Neuronal stem cell (in vitro differentiated cells): ENCODE measurements at regions not wholly inside any gene's neighbourhood (a gene's known extent, or its start where the extent isn't known, plus 50 kb on each side); places are given as distances from the start of the nearest gene placed in this dataset.

Experiments
- DNase-seq: peaks from one replicate; pipeline ENCODE4 v3.0.0-alpha.2; 2013; ENCODE audit warnings: low spot score
- H2AFZ ChIP-seq: one replicate; pipeline ENCODE4 v1.6.1; 2013; ENCODE audit warnings: mild to moderate bottlenecking, low read length, inconsistent platforms
- H2AK5ac ChIP-seq: 2 replicates; pipeline ENCODE4 v1.6.1; 2013; ENCODE audit warnings: low read depth, mild to moderate bottlenecking, inconsistent platforms, low read length, moderate library complexity, mixed read lengths
- H2BK120ac ChIP-seq: 2 replicates; pipeline ENCODE4 v1.6.1; 2013; ENCODE audit warnings: low read depth, mild to moderate bottlenecking, inconsistent platforms, low read length, moderate library complexity, mixed read lengths
- H2BK12ac ChIP-seq: one replicate; pipeline ENCODE4 v1.6.1; 2013; ENCODE audit warnings: low read length, inconsistent platforms
- H2BK15ac ChIP-seq: 2 replicates; pipeline ENCODE4 v1.6.1; 2013; ENCODE audit warnings: mild to moderate bottlenecking, low read length, inconsistent platforms, mixed read lengths
- H2BK5ac ChIP-seq: one replicate; pipeline ENCODE4 v1.6.1; 2013; ENCODE audit warnings: inconsistent platforms, mild to moderate bottlenecking, low read length, moderate library complexity
- H3K14ac ChIP-seq: one replicate; pipeline ENCODE4 v1.6.1; 2013; ENCODE audit warnings: low read length, inconsistent platforms
- H3K18ac ChIP-seq: 2 replicates; pipeline ENCODE4 v1.6.1; 2013; ENCODE audit warnings: low read length, inconsistent platforms
- H3K23ac ChIP-seq: 2 replicates; pipeline ENCODE4 v1.6.1; 2013; ENCODE audit warnings: low read depth, mild to moderate bottlenecking, mixed read lengths, low read length, inconsistent platforms; ENCODE audit not compliant: poor library complexity
- H3K27ac ChIP-seq: replicated peaks from 3 replicates; pipeline ENCODE4 v1.5.1; 2013; ENCODE audit warnings: low read length, inconsistent platforms
- H3K27me3 ChIP-seq, 3 experiments: 2 replicates each; pipeline ENCODE4 v1.6.1; 2013; ENCODE audit warnings: low read length in 3 of 3, mild to moderate bottlenecking in 2 of 3, inconsistent platforms in 1 of 3, low read depth in 1 of 3, mixed read lengths in 1 of 3, moderate library complexity in 1 of 3; ENCODE audit not compliant: control insufficient read depth in 3 of 3, insufficient read depth in 3 of 3
- H3K36me3 ChIP-seq, 2 donors: replicated peaks in 1 of 2; 2 replicates each; pipeline ENCODE4 v1.6.1; 2013; ENCODE audit warnings: low read length in 2 of 2; ENCODE audit not compliant: control insufficient read depth in 2 of 2, insufficient read depth in 2 of 2
- H3K4ac ChIP-seq: 2 replicates; pipeline ENCODE4 v1.6.1; 2013; ENCODE audit warnings: inconsistent platforms, mild to moderate bottlenecking, low read length, moderate library complexity
- H3K4me1 ChIP-seq, 2 donors: 1 replicate in 1 of 2; 2 replicates in 1 of 2; pipeline ENCODE4 v1.6.1; 2013; ENCODE audit warnings: low read length in 2 of 2, low read depth in 1 of 2; ENCODE audit not compliant: control insufficient read depth in 2 of 2, insufficient read depth in 1 of 2
- H3K4me2 ChIP-seq: one replicate; pipeline ENCODE4 v1.6.1; 2013; ENCODE audit warnings: mild to moderate bottlenecking, low read length, inconsistent platforms; ENCODE audit not compliant: insufficient read depth, poor library complexity, severe bottlenecking
- H3K4me3 ChIP-seq, 2 donors: 2 replicates each; pipeline ENCODE4 v1.5.1; 2013; ENCODE audit warnings: low read length in 2 of 2, mild to moderate bottlenecking in 2 of 2, inconsistent platforms in 1 of 2, moderate library complexity in 1 of 2
- H3K79me1 ChIP-seq: one replicate; pipeline ENCODE4 v1.6.1; 2013; ENCODE audit warnings: low read depth, mild to moderate bottlenecking, inconsistent platforms, low read length, moderate library complexity
- H3K9ac ChIP-seq: one replicate; pipeline ENCODE4 v1.6.1; 2013; ENCODE audit warnings: mild to moderate bottlenecking, low read depth, low read length, inconsistent platforms; ENCODE audit not compliant: poor library complexity
- H3K9me3 ChIP-seq, 2 donors: replicated peaks in 1 of 2; 2 replicates each; pipeline versions ENCODE3 to v1.6.1; 2013; ENCODE audit warnings: low read length in 2 of 2, mild to moderate bottlenecking in 2 of 2, inconsistent platforms in 1 of 2, low read depth in 1 of 2, mixed read lengths in 1 of 2, moderate library complexity in 1 of 2; ENCODE audit not compliant: control insufficient read depth in 2 of 2, insufficient read depth in 1 of 2
- H4K8ac ChIP-seq: one replicate; pipeline ENCODE4 v1.6.1; 2013; ENCODE audit warnings: low read depth, mild to moderate bottlenecking, inconsistent platforms, low read length, moderate library complexity
- H4K91ac ChIP-seq: one replicate; pipeline ENCODE4 v1.6.1; 2013; ENCODE audit warnings: low read length, low read depth, mild to moderate bottlenecking, inconsistent platforms; ENCODE audit not compliant: poor library complexity
- WGBS, 2 donors: extraction: QIAGEN DNeasy Blood & Tissue Kit; methylation state at CpG; one replicate each; pipeline ENCODE4 v1.1.7; 2013; ENCODE audit warnings: missing lambda C conversion rate in 2 of 2, mixed read lengths in 1 of 2; ENCODE audit not compliant: insufficient read length in 2 of 2, insufficient replicate concordance in 1 of 2; ENCODE audit errors: extremely low coverage in 2 of 2; 5-methylcytosine and 5-hydroxymethylcytosine counted together

DNA sequence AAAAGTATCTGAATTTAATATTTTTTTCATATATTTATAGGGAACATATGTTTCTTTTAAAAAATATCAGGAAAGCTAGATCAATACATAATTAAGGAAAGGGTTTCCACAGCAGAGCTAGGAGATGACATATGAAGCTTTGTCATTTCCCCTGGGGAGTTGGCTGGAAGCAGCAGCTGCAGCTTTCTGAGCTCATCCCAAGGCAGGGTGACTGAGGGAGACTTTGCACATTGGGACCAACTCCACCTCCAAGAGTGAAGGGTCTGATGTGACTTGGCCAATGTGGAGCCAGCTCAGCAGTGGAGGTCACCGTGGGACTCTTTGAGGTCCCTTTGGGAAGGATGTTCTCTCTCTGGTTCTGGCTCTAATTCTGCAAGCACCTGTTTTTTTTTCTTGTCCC lies 315.1 kb downstream of the RDH14 start:
- no peaks in the 10 kb centered on the region for H3K79me1 ChIP-seq
- no peak overlapping the region for H3K23ac ChIP-seq
- no peak overlapping the region for H3K27ac ChIP-seq
- H3K9me3 ChIP-seq: no peaks in the 10 kb centered on the region
- no peak overlapping the region for H2AK5ac ChIP-seq
- H3K4me1 ChIP-seq: peaks cover 0 to 2% of the 10 kb centered on the region in 2 donors
- no peak overlapping the region for H4K91ac ChIP-seq
- H3K4me3 ChIP-seq: no peak overlapping the region
- WGBS, 2 donors: no CpG with 5 or more reads among the region's 1 CpG
- no peak overlapping the region for H3K4ac ChIP-seq
- H3K27me3 ChIP-seq: no peaks in the 10 kb centered on the region
- H2AFZ ChIP-seq: no peak overlapping the region
- no peak overlapping the region for H4K8ac ChIP-seq
- no peak overlapping the region for H2BK15ac ChIP-seq
- H3K9ac ChIP-seq: no peak overlapping the region
- H2BK120ac ChIP-seq: no peak overlapping the region
- no peak for DNase-seq
- no peak overlapping the region for H2BK5ac ChIP-seq
- no peak overlapping the region for H3K18ac ChIP-seq
- no peaks in the 10 kb centered on the region for H3K36me3 ChIP-seq
- H2BK12ac ChIP-seq: no peak overlapping the region
- H3K4me2 ChIP-seq: no peak overlapping the region
- no peak overlapping the region for H3K14ac ChIP-seq

DNA sequence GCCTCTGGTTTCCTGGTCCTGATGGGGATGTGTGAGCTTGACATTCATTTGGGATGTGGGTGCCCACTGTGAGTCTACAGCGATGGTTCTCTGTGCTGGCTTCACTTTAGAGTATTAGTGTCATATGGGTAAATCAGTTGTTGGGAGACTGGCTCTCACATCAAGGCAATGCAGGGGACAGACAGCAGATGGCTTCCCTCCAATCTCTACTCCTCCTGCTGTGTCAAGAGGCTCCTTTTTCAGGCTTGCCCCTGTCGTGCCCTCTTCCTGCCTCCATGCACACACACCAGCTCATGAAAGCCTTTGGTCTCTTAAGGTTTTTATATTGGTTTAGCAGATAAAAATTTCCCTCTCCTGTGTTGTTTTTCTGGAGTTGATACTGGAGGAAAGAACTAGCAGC lies 315.6 kb downstream of the RDH14 start:
- no peaks in the 10 kb centered on the region for H3K27me3 ChIP-seq
- no peaks in the 10 kb centered on the region for H3K79me1 ChIP-seq
- H3K18ac ChIP-seq: no peak overlapping the region
- no peak overlapping the region for H2BK15ac ChIP-seq
- H3K14ac ChIP-seq: no peak overlapping the region
- no peaks in the 10 kb centered on the region for H3K9me3 ChIP-seq
- no CpG with 5 or more reads among the region's 2 CpGs for WGBS, 2 donors
- no peak for DNase-seq
- H3K4me2 ChIP-seq: no peak overlapping the region
- H3K9ac ChIP-seq: no peak overlapping the region
- no peak overlapping the region for H3K23ac ChIP-seq
- H3K27ac ChIP-seq: no peak overlapping the region
- H3K36me3 ChIP-seq: no peaks in the 10 kb centered on the region
- no peak overlapping the region for H3K4ac ChIP-seq
- no peak overlapping the region for H3K4me3 ChIP-seq
- H3K4me1 ChIP-seq: peaks cover 0 to 2% of the 10 kb centered on the region in 2 donors
- no peak overlapping the region for H2BK12ac ChIP-seq
- H2AK5ac ChIP-seq: no peak overlapping the region
- H4K91ac ChIP-seq: no peak overlapping the region
- H2BK5ac ChIP-seq: no peak overlapping the region
- no peak overlapping the region for H4K8ac ChIP-seq
- no peak overlapping the region for H2BK120ac ChIP-seq
- no peak overlapping the region for H2AFZ ChIP-seq

DNA sequence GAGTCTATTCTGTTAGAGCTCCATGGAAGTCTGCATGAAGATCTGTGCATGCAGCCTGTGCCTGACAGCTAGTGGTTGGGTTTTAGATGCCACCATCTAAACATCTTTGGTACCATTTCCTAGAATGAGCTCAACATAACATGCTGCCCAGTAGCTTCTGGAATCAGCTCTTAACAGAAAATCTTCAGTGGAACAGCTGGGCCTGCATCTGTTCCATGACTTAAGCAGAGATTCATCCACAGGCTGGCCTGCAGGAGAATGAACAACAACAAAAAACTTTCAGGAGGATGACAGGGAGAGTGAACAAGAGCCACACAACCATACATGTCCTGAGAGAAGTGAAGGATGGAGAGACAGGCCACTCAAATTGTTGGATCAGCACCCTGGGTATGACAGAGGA lies 316.6 kb downstream of the RDH14 start:
- no peak overlapping the region for H2BK5ac ChIP-seq
- no peak overlapping the region for H3K23ac ChIP-seq
- no peak overlapping the region for H3K4me3 ChIP-seq
- H3K18ac ChIP-seq: no peak overlapping the region
- H3K36me3 ChIP-seq: no peaks in the 10 kb centered on the region
- H3K9ac ChIP-seq: no peak overlapping the region
- no peak overlapping the region for H2AK5ac ChIP-seq
- H3K9me3 ChIP-seq: no peaks in the 10 kb centered on the region
- H4K8ac ChIP-seq: no peak overlapping the region
- H3K4me1 ChIP-seq: peaks cover 0 to 2% of the 10 kb centered on the region in 2 donors
- H2BK120ac ChIP-seq: no peak overlapping the region
- H3K14ac ChIP-seq: no peak overlapping the region
- H2BK15ac ChIP-seq: no peak overlapping the region
- no peak overlapping the region for H3K4me2 ChIP-seq
- H3K4ac ChIP-seq: no peak overlapping the region
- no peak overlapping the region for H3K27ac ChIP-seq
- H3K79me1 ChIP-seq: no peaks in the 10 kb centered on the region
- H2AFZ ChIP-seq: no peak overlapping the region
- no peak for DNase-seq
- no peaks in the 10 kb centered on the region for H3K27me3 ChIP-seq
- H2BK12ac ChIP-seq: no peak overlapping the region
- H4K91ac ChIP-seq: no peak overlapping the region

DNA sequence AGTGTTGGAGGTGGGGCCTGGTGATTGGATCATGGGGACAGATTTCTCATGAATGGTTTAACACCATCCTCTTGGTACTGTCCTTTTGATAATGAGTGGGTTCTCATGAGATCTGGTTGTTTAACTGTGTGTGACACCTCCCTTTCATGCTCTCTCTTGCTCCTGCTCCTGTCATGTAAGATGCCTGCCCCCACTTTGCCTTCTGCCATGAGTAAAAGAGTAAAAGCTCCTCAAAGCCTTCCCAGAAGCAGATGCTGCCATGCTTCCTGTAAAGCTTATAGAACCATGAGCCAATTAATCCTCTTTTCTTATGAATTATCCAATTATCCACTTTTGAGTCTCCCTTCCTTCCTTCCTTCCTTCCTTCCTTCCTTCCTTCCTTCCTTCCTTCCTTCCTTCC lies 317.7 kb downstream of the RDH14 start:
- Histone ChIP-seq H2BK12ac (no peak overlapping the region), H3K27ac (no peak overlapping the region), H4K8ac (no peak overlapping the region), H3K36me3 (no peaks in the 10 kb centered on the region), H2AFZ (no peak overlapping the region), H3K9ac (no peak overlapping the region), H3K4me3 (no peak overlapping the region), H3K27me3 (no peaks in the 10 kb centered on the region), H3K18ac (no peak overlapping the region), H3K4me1 (peaks cover 0 to 2% of the 10 kb centered on the region in 2 donors), H3K9me3 (no peaks in the 10 kb centered on the region), H3K14ac (no peak overlapping the region), H3K4me2 (no peak overlapping the region), H3K4ac (no peak overlapping the region), H2BK5ac (no peak overlapping the region), H4K91ac (no peak overlapping the region), H3K79me1 (no peaks in the 10 kb centered on the region), H3K23ac (no peak overlapping the region), H2BK120ac (no peak overlapping the region), H2BK15ac (no peak overlapping the region), H2AK5ac (no peak overlapping the region)
- no peak for DNase-seq
